Large intestine (tissue), 3 donors: ENCODE measurements at regions not wholly inside any gene's neighbourhood (a gene's known extent, or its start where the extent isn't known, plus 50 kb on each side); places are given as distances from the start of the nearest gene placed in this dataset.

Experiments
- DNase-seq, 2 donors: peaks; one replicate each; pipeline versions ENCODE4 v3.0.0 to v3.0.0-alpha.2; 2013
- H3K27ac ChIP-seq: one replicate; pipeline ENCODE4 v1.5.1; 2013; ENCODE audit warnings: low read length
- H3K27me3 ChIP-seq: 2 replicates; pipeline ENCODE4 v1.6.1; 2013; ENCODE audit warnings: low read length; ENCODE audit not compliant: control insufficient read depth, insufficient read depth
- H3K36me3 ChIP-seq: 2 replicates; pipeline ENCODE4 v1.6.1; 2013; ENCODE audit warnings: low read length; ENCODE audit not compliant: control insufficient read depth, insufficient read depth
- H3K4me1 ChIP-seq: one replicate; pipeline ENCODE4 v1.6.1; 2013; ENCODE audit warnings: low read length; ENCODE audit not compliant: control insufficient read depth, insufficient read depth
- H3K4me3 ChIP-seq: one replicate; pipeline ENCODE4 v1.5.1; 2013; ENCODE audit warnings: low read length
- H3K9me3 ChIP-seq: one replicate; pipeline ENCODE4 v1.6.1; 2013; ENCODE audit warnings: mild to moderate bottlenecking, low read depth, low read length, moderate library complexity; ENCODE audit not compliant: control insufficient read depth
- WGBS: methylation state at CpG from one replicate; pipeline ENCODE4 v1.1.5; 2013; ENCODE audit warnings: low lambda C conversion rate; ENCODE audit not compliant: insufficient coverage; 5-methylcytosine and 5-hydroxymethylcytosine counted together

DNA sequence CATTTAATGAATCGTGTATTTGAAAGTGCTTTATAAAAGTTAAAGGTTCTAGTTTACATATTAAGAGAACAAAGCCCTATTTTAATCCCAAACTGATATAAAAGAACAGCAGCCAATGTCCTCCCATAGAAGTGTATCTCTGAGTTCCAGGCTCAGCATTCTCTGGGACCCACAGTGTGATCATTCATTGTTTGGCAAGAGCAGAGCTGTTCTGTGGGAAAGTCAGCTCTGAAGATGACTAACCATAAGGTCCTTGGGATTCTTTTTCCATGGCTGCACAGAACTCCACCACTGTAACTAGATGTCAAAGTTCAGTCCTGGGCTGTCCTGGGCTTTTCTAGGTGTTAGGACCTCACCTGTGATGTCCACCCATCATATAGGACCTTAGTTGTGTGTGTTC, 157.0 kb upstream of the TLL1 start:
- no peaks in the 10 kb centered on the region for H3K9me3 ChIP-seq
- no peaks in the 10 kb centered on the region for H3K36me3 ChIP-seq
- no peaks in the 10 kb centered on the region for H3K27me3 ChIP-seq
- no peak for DNase-seq
- WGBS = no CpG with 5 or more reads among the region's 1 CpG
- H3K4me3 ChIP-seq = no peak overlapping the region
- H3K4me1 ChIP-seq = no peaks in the 10 kb centered on the region
- no peak overlapping the region for H3K27ac ChIP-seq

DNA sequence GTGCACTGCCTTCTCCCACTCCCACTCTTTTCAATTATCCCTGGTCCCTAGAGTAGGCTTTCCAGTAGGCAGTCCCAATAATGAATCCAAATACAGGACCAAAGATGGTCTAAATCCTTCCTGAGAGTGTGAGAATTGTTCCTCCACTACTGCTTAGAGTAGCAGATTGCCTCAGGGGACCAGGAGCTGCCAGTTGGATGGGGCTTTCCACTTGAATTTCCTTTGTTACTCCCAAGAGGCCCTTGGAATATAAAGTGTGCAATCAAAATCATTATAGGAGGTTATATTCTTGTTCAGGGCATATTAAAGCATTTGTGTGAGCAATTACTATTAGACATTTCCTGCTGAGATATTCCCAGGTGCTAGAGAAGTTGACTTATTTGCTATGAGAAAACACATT, 156.6 kb upstream of the TLL1 start:
- Histone ChIP-seq H3K27me3 (no peaks in the 10 kb centered on the region), H3K27ac (no peak overlapping the region), H3K36me3 (no peaks in the 10 kb centered on the region), H3K9me3 (no peaks in the 10 kb centered on the region), H3K4me3 (no peak overlapping the region), H3K4me1 (no peaks in the 10 kb centered on the region)
- no peak for DNase-seq

DNA sequence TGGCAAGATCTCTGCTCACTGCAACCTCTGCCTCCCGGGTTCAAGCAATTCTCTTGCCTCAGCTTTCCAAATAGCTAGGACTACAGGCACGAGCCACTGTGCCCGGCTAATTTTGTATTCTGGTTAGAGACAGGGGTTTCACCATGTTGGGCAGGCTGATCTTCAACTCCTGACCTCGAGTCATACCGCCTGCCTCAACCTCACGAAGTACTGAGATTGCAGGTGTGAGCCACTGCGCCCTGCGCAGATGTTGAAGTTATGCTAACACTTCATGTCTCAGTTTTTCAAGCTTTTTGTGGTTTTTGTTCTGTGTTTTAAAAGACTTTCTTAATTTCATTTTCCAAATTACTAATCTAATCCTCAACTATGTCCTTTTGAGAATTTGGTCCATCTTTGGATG, 154.4 kb upstream of the TLL1 start:
- Histone ChIP-seq H3K4me1 (no peaks in the 10 kb centered on the region), H3K9me3 (no peaks in the 10 kb centered on the region), H3K36me3 (no peaks in the 10 kb centered on the region), H3K27me3 (no peaks in the 10 kb centered on the region), H3K4me3 (no peak overlapping the region), H3K27ac (no peak overlapping the region)
- DNase-seq = no peak
- WGBS = no CpG with 5 or more reads among the region's 8 CpGs

DNA sequence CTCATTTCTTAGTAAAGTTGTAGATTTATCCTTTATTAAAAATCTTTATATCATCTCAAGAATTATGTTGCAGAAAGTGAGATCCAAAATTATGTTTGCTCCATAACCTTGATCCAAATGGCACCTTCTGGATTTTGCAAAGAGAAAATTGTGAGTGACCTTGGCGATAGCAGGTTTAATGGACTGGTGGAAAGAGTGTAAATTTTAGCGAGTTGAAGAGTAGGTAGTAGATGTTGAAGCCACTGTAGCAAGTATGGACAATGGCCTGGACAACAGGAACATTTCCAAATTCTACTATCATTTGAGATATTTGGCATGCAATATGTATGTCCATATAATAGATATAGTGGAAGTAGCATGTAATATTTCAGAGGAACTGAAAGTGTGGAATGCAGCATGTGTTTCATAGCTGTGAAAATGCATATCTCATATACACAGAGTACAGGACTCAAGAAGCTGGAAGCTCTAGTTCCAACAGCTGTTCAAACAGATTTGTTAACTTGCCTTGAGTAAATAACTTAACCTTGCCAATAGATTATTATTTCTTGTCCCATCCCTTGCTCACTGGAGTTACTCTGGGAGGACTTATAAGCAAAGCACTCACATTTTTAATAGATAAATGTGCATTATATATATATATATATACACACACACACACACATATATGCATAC, 152.5 kb upstream of the TLL1 start:
- Histone ChIP-seq H3K4me1 (no peaks in the 10 kb centered on the region), H3K4me3 (no peak overlapping the region), H3K27ac (no peak overlapping the region), H3K9me3 (no peaks in the 10 kb centered on the region), H3K36me3 (no peaks in the 10 kb centered on the region), H3K27me3 (no peaks in the 10 kb centered on the region)
- WGBS = 100% methylated on average over 1 of the region's 2 CpGs
- no peak for DNase-seq

DNA sequence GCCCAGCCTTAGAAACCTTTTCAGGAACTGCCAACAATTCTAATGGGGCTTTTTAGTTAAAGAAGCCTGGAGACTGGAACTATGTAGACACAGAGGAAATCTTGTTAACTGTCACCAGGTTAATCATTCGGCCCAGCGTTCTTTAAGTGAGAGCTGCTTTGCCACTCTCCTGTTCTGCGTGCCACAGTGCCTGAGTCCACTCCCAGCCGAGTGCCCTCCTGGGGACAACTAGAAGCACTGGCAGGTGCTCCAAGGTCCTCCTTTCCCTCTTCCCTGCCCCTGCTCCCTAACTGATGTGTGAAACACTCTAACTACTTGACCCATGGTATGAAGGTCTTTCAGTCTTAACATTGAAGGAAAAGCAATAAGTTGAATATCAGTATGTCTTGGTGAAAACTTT, 151.2 kb upstream of the TLL1 start:
- no peak overlapping the region for H3K4me3 ChIP-seq
- no peaks in the 10 kb centered on the region for H3K4me1 ChIP-seq
- H3K9me3 ChIP-seq = no peaks in the 10 kb centered on the region
- H3K27me3 ChIP-seq = no peaks in the 10 kb centered on the region
- no peak overlapping the region for H3K27ac ChIP-seq
- no peak for DNase-seq
- WGBS = no CpG with 5 or more reads among the region's 4 CpGs
- H3K36me3 ChIP-seq = no peaks in the 10 kb centered on the region

DNA sequence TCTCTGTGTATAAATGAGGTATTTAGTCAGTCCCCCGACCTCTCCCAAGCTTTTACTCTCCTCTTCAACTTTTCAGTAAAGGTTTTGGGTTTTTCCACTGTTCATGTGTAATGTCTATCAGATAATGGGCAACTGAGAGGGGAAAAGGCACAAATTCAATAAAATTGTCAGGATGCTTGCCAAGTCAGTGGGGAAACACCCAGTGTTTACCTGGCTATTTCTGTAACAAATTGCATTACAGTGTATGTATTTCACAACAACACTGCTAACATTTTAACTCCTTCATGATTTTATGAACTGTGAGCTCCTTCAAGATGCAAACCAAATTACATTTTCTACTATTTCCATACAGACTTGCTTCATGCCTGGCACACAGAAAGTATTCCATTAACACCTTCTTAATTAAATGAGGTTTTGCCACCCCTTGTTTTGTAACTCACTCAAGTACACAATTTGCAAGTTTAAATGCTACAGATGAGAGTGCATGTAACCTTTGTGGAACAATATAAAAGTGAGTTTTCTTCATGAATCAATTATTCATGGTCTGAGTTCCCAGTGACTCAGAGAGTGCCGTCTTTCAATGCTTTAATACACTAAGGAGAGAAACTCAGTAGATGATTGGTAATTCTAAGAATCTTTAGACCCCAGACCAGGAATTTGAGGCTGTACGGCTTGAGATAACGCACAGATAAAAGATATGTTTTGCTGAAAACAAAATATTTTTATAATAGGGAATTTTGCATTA, 149.8 kb upstream of the TLL1 start:
- Histone ChIP-seq H3K36me3 (no peaks in the 10 kb centered on the region), H3K4me1 (no peaks in the 10 kb centered on the region), H3K27ac (no peak overlapping the region), H3K4me3 (no peak overlapping the region), H3K27me3 (no peaks in the 10 kb centered on the region), H3K9me3 (no peaks in the 10 kb centered on the region)
- DNase-seq = no peak
- 100% methylated on average over 2 of the region's 4 CpGs for WGBS

DNA sequence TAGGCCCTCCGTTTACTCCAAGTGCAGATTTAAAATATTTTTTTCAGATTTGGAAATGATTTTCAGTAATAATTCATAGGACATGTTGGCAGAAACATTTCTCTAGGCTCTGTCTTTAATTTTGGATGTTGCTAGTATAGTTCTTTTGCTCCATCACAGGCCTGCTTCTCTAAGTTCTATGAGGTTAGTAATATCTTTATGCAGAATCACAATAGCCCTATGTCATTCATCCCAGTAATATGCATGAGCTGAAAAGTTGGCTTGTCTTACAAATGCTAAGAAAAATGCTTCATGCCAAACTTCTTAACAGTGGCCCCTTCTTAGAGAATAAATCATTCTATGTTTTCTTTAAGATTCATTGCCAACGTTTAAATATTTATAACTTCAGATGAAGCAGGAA, 148.3 kb upstream of the TLL1 start:
- 57% methylated on average over 1 of the region's 2 CpGs for WGBS
- no peaks in the 10 kb centered on the region for H3K9me3 ChIP-seq
- H3K27me3 ChIP-seq = no peaks in the 10 kb centered on the region
- no peaks in the 10 kb centered on the region for H3K36me3 ChIP-seq
- no peak for DNase-seq
- no peaks in the 10 kb centered on the region for H3K4me1 ChIP-seq
- no peak overlapping the region for H3K4me3 ChIP-seq
- no peak overlapping the region for H3K27ac ChIP-seq

DNA sequence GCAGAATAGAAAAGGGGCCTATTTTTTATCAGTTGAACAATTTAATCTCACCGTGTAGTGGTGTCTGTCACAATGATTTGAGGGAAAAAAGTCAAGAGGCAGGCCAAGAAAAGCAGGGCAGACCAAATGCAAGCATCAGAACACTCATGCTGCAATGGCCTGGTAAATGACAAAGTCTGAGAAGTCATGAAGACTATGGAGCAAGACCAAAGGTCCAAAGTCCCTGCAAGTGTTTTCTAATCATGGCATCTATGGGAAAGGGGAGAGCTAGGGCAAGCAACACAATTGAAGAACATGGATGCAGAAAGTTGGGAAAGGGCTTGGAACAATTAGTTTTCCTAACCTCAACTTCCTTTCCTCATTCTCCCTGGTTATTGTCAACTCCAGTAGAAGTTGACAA, 147.7 kb upstream of the TLL1 start:
- H3K4me3 ChIP-seq = no peak overlapping the region
- H3K27me3 ChIP-seq = no peaks in the 10 kb centered on the region
- H3K9me3 ChIP-seq = no peaks in the 10 kb centered on the region
- DNase-seq = no peak
- H3K36me3 ChIP-seq = no peaks in the 10 kb centered on the region
- H3K4me1 ChIP-seq = no peaks in the 10 kb centered on the region
- WGBS = 63% methylated on average over 1 of the region's 1 CpG
- no peak overlapping the region for H3K27ac ChIP-seq

DNA sequence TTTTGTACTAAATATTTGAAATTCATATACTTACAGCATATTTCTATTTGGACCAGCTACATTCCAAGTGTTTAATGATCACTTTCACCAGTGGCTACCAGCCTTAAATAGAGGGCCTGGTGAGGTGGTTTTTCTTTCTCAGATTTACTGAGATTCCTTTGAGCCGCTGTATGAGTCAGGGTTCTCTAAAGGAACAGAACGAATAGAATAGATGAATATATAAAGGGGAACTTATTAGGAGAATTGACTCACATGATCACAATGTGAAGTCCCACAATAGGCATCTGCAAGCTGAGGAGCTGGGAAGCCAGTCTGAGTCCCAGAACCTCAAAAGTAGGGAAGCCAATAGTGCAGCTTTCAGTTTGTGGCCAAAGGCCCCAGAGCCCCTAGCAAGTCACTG, 146.2 kb upstream of the TLL1 start:
- no CpG with 5 or more reads among the region's 2 CpGs for WGBS
- H3K27ac ChIP-seq = no peak overlapping the region
- DNase-seq = no peak
- no peak overlapping the region for H3K4me3 ChIP-seq
- H3K4me1 ChIP-seq = no peaks in the 10 kb centered on the region
- no peaks in the 10 kb centered on the region for H3K9me3 ChIP-seq
- H3K27me3 ChIP-seq = no peaks in the 10 kb centered on the region
- no peaks in the 10 kb centered on the region for H3K36me3 ChIP-seq

DNA sequence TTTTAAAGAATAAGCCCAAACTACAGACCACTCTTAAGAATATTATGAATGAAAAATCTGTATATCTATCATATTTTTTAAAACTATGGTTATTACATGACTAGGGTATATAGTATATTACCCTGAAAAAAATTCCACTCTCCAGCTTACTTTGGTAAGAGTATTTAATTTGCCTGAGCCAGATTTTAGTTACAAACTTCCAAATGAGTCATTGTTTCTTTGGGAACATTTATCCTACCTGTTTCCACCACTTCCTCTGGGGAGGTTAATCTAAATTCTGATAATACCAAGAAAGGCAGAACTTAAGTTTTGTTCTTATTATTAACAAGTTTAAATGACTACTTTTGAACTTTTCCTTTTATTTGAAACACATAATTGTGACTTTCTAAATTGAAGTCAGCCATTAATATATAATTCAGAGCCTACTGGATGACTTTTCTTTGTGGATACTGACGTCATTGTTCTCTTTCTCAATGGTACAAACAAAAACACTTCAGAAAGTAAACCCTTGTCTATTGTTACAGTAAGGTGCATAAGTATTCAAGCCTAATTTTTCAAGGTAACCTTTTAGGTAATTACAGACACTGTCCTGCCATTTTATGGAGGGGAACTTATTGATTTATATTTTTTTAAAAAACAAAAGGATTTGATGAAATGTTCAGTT, 135.6 kb upstream of the TLL1 start:
- Histone ChIP-seq H3K27ac (no peak overlapping the region), H3K4me1 (no peaks in the 10 kb centered on the region), H3K27me3 (no peaks in the 10 kb centered on the region), H3K4me3 (no peak overlapping the region), H3K9me3 (no peaks in the 10 kb centered on the region), H3K36me3 (no peaks in the 10 kb centered on the region)
- 100% methylated on average over 1 of the region's 1 CpG for WGBS
- no peak for DNase-seq
